B cell (primary cell): ENCODE measurements at regions not wholly inside any gene's neighbourhood (a gene's known extent, or its start where the extent isn't known, plus 50 kb on each side); places are given as distances from the start of the nearest gene placed in this dataset.
"Not testable (repeated sequence)": the region's sequence is repeated elsewhere in the genome, so short reads cannot be mapped to it uniquely, and the experiment has no call there.

Source experiments
- ATAC-seq: fragments of 200-7000 bp; cut with Tn5 transposase; one replicate; pipeline ENCODE4 v1.10.0; 2021; ENCODE audit warnings: low read depth, mild to moderate bottlenecking, moderate number of reproducible peaks, moderate library complexity
- CTCF ChIA-PET: fragments of 350-600 bp; sonication (Branson Sonifier 250); formaldehyde crosslinking; loops from one replicate; lab custom pipeline; 2021; ENCODE audit warnings: antibody characterized with exemption, inconsistent platforms; lab: Charles Lee
- POLR2A ChIA-PET: fragments of 350-600 bp; sonication (Branson Sonifier 250); formaldehyde crosslinking; loops from one replicate; lab custom pipeline; 2021; ENCODE audit warnings: antibody characterized with exemption; lab: Charles Lee
- DNase-seq: peaks from one replicate; pipeline ENCODE4 v3.0.0; 2013
- H2AFZ ChIP-seq: 2 replicates; pipeline ENCODE4 v1.6.1; 2012; ENCODE audit warnings: mild to moderate bottlenecking, low read depth, low read length; ENCODE audit not compliant: insufficient read depth, poor library complexity, severe bottlenecking
- H3K27ac ChIP-seq, 2 donors: 1 replicate in 1 of 2; 2 replicates in 1 of 2; pipeline ENCODE4 v1.5.1; 2012 to 2013; ENCODE audit warnings: low read length in 2 of 2, mild to moderate bottlenecking in 2 of 2, moderate library complexity in 1 of 2
- H3K27me3 ChIP-seq, 4 experiments: fragments of 200-600 bp in 1 of 4; sonication (generic) in 1 of 4; replicated peaks in 1 of 4; 1 replicate in 2 of 4; 2 replicates in 2 of 4; pipeline versions ENCODE4 v1.6.1 to v1.7.0; 2013 to 2016; ENCODE audit warnings: low read length in 3 of 4, mild to moderate bottlenecking in 2 of 4, mixed read lengths in 1 of 4, moderate library complexity in 1 of 4; ENCODE audit not compliant: insufficient read depth in 4 of 4, control insufficient read depth in 3 of 4; ENCODE audit errors: control extremely low read depth in 1 of 4
- H3K36me3 ChIP-seq, 2 experiments: replicated peaks in 1 of 2; 1 replicate in 1 of 2; 2 replicates in 1 of 2; pipeline versions ENCODE4 v1.6.1 to v1.7.1; 2013; ENCODE audit warnings: low read length in 1 of 2; ENCODE audit not compliant: insufficient read depth in 2 of 2, control insufficient read depth in 1 of 2; ENCODE audit errors: control extremely low read depth in 1 of 2, extremely low read depth in 1 of 2
- H3K4me1 ChIP-seq, 2 donors: fragments of 200-600 bp in 1 of 2; sonication (generic) in 1 of 2; 1 replicate in 1 of 2; 2 replicates in 1 of 2; pipeline versions ENCODE4 v1.5.1 to v1.6.1; 2013 to 2017; ENCODE audit warnings: low read length in 2 of 2; ENCODE audit not compliant: control insufficient read depth in 2 of 2, insufficient read depth in 2 of 2
- H3K4me2 ChIP-seq: replicated peaks from 2 replicates; pipeline ENCODE3; 2012; ENCODE audit warnings: mild to moderate bottlenecking, low read depth, low read length; ENCODE audit not compliant: poor library complexity, severe bottlenecking
- H3K4me3 ChIP-seq, 5 experiments: fragments of 200-600 bp in 1 of 5; sonication (generic) in 1 of 5; 1 replicate in 3 of 5; 2 replicates in 2 of 5; pipeline versions ENCODE4 v1.5.1 to v1.7.0; 2011 to 2016; ENCODE audit warnings: low read length in 4 of 5, mild to moderate bottlenecking in 4 of 5, low read depth in 2 of 5, control low read depth in 1 of 5, moderate library complexity in 1 of 5; ENCODE audit not compliant: insufficient read depth in 1 of 5; ENCODE audit errors: control extremely low read depth in 1 of 5, extremely low read depth in 1 of 5
- H3K79me2 ChIP-seq: fragments of 200-600 bp; sonication (generic); one replicate; pipeline ENCODE4 v1.6.0; 2016; ENCODE audit warnings: low read length; ENCODE audit not compliant: control insufficient read depth, insufficient read depth
- H3K9ac ChIP-seq: fragments of 200-600 bp; sonication (generic); 2 replicates; pipeline ENCODE4 v1.6.1; 2017; ENCODE audit warnings: mild to moderate bottlenecking, low read length, moderate library complexity
- H3K9me3 ChIP-seq, 3 donors: one replicate each; pipeline versions ENCODE4 v1.6.1 to v1.7.1; 2013; ENCODE audit warnings: low read length in 2 of 3; ENCODE audit not compliant: control insufficient read depth in 2 of 3, insufficient read depth in 1 of 3; ENCODE audit errors: control extremely low read depth in 1 of 3
- H4K20me1 ChIP-seq: 2 replicates; pipeline ENCODE4 v1.6.0; 2012; ENCODE audit warnings: mild to moderate bottlenecking, low read length; ENCODE audit not compliant: insufficient read depth, control insufficient read depth, poor library complexity, severe bottlenecking
- H3K27ac Mint-ChIP-seq: one replicate; pipeline ENCODE4 v1.8.0; 2021; ENCODE audit warnings: mixed read lengths
- H3K27me3 Mint-ChIP-seq: one replicate; pipeline ENCODE4 v1.8.0; 2021; ENCODE audit warnings: mixed read lengths
- H3K4me1 Mint-ChIP-seq: one replicate; pipeline ENCODE4 v1.8.0; 2021; ENCODE audit warnings: mixed read lengths
- H3K4me3 Mint-ChIP-seq: one replicate; pipeline ENCODE4 v1.8.0; 2021; ENCODE audit warnings: mixed read lengths
- H3K9me3 Mint-ChIP-seq: one replicate; pipeline ENCODE4 v1.8.0; 2022; ENCODE audit warnings: mixed read lengths; ENCODE audit not compliant: insufficient read depth
- CTCF ChIP-seq: fragments of 200-600 bp; IDR thresholded peaks from one replicate; pipeline ENCODE4 v1.8.0; 2022; ENCODE audit warnings: antibody characterized with exemption, mild to moderate bottlenecking
- WGBS: methylation state at CpG from one replicate; pipeline ENCODE4 v1.1.5; 2013; ENCODE audit warnings: missing lambda C conversion rate; ENCODE audit not compliant: insufficient coverage; 5-methylcytosine and 5-hydroxymethylcytosine counted together
- intact Hi-C: fragments of 100-400 bp; cut with micrococcal nuclease; formaldehyde crosslinking; loops from one replicate; pipeline ENCODE4 v1.10.0; 2022

GRCh38 chr13:46455924-46456323, 68.9 kb upstream of the RUBCNL start:
- H3K4me2 ChIP-seq, H3K4me3 ChIP-seq, H3K27ac Mint-ChIP-seq, H3K4me1 Mint-ChIP-seq, H4K20me1 ChIP-seq, H3K9me3 ChIP-seq, H3K27me3 ChIP-seq, H3K4me3 Mint-ChIP-seq, H3K36me3 ChIP-seq, H3K27me3 Mint-ChIP-seq, H3K79me2 ChIP-seq, H3K27ac ChIP-seq, H3K4me1 ChIP-seq, H3K9ac ChIP-seq, POLR2A ChIA-PET, H2AFZ ChIP-seq, H3K9me3 Mint-ChIP-seq: not testable (repeated sequence)
- peak; percentile 100 for ATAC-seq
- intact Hi-C loops = loop anchor here (1.0 to 5.0 kb wide), 2 partner anchors 69 to 87 kb away; partner anchors contain the start of gene RUBCNL
- peak; percentile 65 for DNase-seq
- CTCF ChIA-PET = interaction anchor here (0.8 to 0.9 kb wide), 2 partner anchors 54 to 86 kb away, joined by 3 read pairs; no protein-coding TSS in a partner anchor
- WGBS = no CpG with 5 or more reads among the region's 4 CpGs
- TF ChIP-seq CTCF = peak; percentile 66

DNA sequence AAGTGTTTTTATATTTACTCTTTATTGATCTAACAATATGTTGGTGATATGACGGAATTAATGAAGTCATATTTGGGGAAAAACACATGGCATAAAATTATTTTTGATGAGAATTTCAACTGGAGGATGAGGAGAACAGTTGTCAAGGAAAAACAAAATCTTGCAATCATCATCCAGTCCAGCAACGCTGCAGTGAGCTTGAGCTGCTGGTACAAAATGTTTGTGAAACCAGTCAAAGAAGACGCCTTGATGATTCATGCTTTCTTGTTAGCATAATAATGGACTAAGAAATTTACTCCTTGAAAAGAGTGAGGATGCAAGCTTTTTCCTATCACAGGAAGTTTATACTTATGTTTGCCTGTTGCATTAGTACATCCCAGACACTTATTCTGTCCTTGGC, 64.1 kb upstream of the RUBCNL start:
- H3K27ac ChIP-seq, H3K27ac Mint-ChIP-seq, H2AFZ ChIP-seq, H3K36me3 ChIP-seq, H3K9ac ChIP-seq, intact Hi-C loops, ATAC-seq, H3K27me3 Mint-ChIP-seq, POLR2A ChIA-PET, H3K79me2 ChIP-seq, CTCF ChIA-PET, H3K4me1 ChIP-seq, H3K27me3 ChIP-seq, H3K9me3 Mint-ChIP-seq, H3K4me1 Mint-ChIP-seq, H3K4me3 ChIP-seq, H4K20me1 ChIP-seq, H3K4me3 Mint-ChIP-seq, H3K4me2 ChIP-seq, DNase-seq, H3K9me3 ChIP-seq: not testable (repeated sequence)
- WGBS = no CpG with 5 or more reads among the region's 3 CpGs

DNA sequence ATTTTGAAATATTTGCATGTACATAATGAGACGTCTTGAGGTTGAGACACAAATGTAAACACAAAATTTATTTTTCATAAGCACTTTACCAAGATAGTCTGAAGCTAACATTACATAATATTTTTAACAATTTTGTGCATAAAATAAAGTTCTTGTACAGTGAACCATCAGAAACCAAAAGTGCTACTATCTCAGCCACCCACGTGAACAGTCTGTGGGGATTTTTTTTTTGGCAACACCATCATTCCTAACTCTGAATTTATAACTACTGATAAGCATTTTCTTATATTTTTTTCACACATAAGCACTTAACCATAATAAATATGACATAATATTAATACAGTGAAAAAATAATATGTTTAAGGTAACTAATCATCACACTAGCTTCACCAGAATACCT, 62.9 kb upstream of the RUBCNL start:
- intact Hi-C loops, H3K27ac Mint-ChIP-seq: not testable (repeated sequence)
- no CpG with 5 or more reads among the region's 2 CpGs for WGBS

GRCh38 chr13:46448148-46448547, 61.1 kb upstream of the RUBCNL start:
- H3K4me2 ChIP-seq, H3K27me3 Mint-ChIP-seq, H3K27me3 ChIP-seq, H3K4me3 Mint-ChIP-seq, DNase-seq, POLR2A ChIA-PET, ATAC-seq, H3K9ac ChIP-seq, H3K27ac ChIP-seq, H3K4me1 Mint-ChIP-seq, H4K20me1 ChIP-seq, H3K4me1 ChIP-seq, H3K27ac Mint-ChIP-seq, H3K4me3 ChIP-seq, CTCF ChIA-PET, H3K9me3 ChIP-seq, H3K36me3 ChIP-seq, H3K9me3 Mint-ChIP-seq, intact Hi-C loops, H3K79me2 ChIP-seq, H2AFZ ChIP-seq: not testable (repeated sequence)
- WGBS = no CpG with 5 or more reads among the region's 4 CpGs

More for the DNA sequence above, 62.9 kb upstream of the RUBCNL start:
- H3K4me3 Mint-ChIP-seq, H3K9me3 Mint-ChIP-seq, H3K79me2 ChIP-seq, H3K27me3 Mint-ChIP-seq, POLR2A ChIA-PET, H3K4me1 Mint-ChIP-seq, H3K36me3 ChIP-seq, H4K20me1 ChIP-seq, H3K9me3 ChIP-seq, DNase-seq, H3K4me2 ChIP-seq, ATAC-seq, H3K27me3 ChIP-seq, H3K4me3 ChIP-seq, H2AFZ ChIP-seq, H3K9ac ChIP-seq, H3K27ac ChIP-seq, H3K4me1 ChIP-seq, CTCF ChIA-PET: not testable (repeated sequence)
